ENCODE measurements at regions not wholly inside any gene's neighbourhood (a gene's known extent, or its start where the extent isn't known, plus 50 kb on each side); places are given as distances from the start of the nearest gene placed in this dataset.

- TF ChIP-seq CTCF (IDR thresholded peaks at IDR 0.05) (no peak), EP300 (IDR thresholded peaks at IDR 0.05) (no peak)
These were observed 192.6 kb downstream of the PCDH17 start for GRCh38 chr13:57824121-57824520.

Data from tibial nerve (tissue), 4 donors.